Ovary (tissue), 3 donors: ENCODE measurements at regions not wholly inside any gene's neighbourhood (a gene's known extent, or its start where the extent isn't known, plus 50 kb on each side); places are given as distances from the start of the nearest gene placed in this dataset.

Source experiments
- CTCF ChIP-seq, 3 donors: fragments of 450-650 bp in 2 of 3; fragments of 200-600 bp in 1 of 3; IDR thresholded peaks; one replicate each; pipeline versions ENCODE4 v1.5.1 to v1.8.0; 2016 to 2022; ENCODE audit warnings: antibody characterized with exemption in 3 of 3, mild to moderate bottlenecking in 1 of 3
- EP300 ChIP-seq: sonication (generic); formaldehyde crosslinking; IDR thresholded peaks from one replicate; pipeline ENCODE4 v1.6.1; 2017; ENCODE audit warnings: antibody characterized with exemption
- POLR2A ChIP-seq: fragments of 450-650 bp; IDR thresholded peaks from one replicate; pipeline ENCODE4 v1.6.1; 2017; ENCODE audit warnings: antibody characterized with exemption, mild to moderate bottlenecking, moderate library complexity
- donor health status: DM: no; HTN: no; CAD: no.

GRCh38 chr20:16970776-16971175, 222.6 kb downstream of the OTOR start:
- TF ChIP-seq EP300 (no peak), CTCF (IDR thresholded peaks at IDR 0.05) (no peak), POLR2A (no peak)
